Activated CD8-positive, alpha-beta memory T cell treated with anti-CD3 and anti-CD28 coated beads for 4 hours (primary cell): ENCODE measurements at regions not wholly inside any gene's neighbourhood (a gene's known extent, or its start where the extent isn't known, plus 50 kb on each side); places are given as distances from the start of the nearest gene placed in this dataset.

Experiments used
- DNase-seq, 2 donors: peaks; one replicate each; pipeline ENCODE4 v3.0.0-alpha.2; 2020; ENCODE audit warnings: low read depth in 2 of 2

DNA sequence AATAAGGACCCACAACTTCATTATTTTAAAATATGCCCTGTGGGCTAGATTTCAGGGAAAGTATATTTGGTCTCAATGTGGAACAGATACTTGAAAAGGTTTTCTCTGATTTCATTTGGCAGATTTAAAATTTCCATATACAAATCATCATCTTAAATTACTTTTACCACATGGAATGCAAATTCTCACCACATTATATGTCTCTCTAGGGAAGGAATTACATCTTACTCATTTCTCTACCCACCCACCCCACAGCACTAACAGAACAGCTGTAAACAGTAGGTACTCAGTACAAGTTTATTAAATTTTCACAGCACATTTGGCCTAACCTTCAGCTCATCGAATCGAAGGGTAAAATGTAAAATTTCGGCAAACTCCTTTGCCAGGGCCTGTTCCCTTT is 104.0 kb downstream of the CYRIA start:
- no peak for DNase-seq

DNA sequence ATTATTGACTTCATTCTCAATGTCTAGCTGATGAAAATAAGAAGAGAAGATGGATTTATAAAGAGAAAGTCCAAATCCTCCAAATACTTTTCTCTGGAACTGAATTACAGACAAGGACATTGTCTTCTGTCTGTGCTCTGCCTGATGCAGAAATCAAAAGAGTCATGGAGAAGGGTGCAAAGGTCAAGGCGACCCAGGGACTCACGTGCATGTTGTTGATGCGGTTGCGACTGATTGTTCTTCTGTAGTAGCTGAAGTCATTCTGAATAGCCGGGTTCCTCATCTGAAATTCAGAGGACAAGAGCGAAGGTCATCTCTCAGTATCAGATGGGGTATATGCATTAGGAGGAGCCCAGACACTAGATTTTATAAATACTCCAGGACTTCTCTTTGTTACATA is 104.4 kb downstream of the CYRIA start:
- DNase-seq = no peak

GRCh38 chr2:16559278-16560067 is 106.2 kb downstream of the CYRIA start:
- no peak for DNase-seq

- DNase-seq = no peak
Measured at GRCh38 chr2:16554060-16554583, 111.5 kb downstream of the CYRIA start.

- no peak for DNase-seq
Measured at GRCh38 chr2:16553226-16553625, 112.4 kb downstream of the CYRIA start.

DNA sequence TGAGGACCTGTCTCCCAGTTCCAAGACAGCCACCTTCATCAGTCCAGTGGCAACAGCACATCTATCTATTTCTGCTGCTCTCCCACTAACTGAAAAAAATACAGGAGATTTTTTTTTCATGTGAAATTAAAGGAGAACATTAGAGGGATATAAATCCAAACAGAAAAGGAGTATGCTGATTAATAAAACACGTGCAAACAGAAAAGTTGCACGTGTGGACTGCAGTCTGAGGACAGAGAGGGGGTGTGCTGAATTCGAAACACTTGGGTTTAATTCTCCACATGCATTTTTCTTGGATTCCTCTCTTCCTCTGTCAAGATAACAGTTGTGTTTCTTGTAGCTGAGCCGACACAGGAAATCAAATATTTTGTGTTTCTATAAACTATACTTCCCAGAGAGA is 113.4 kb downstream of the CYRIA start:
- no peak for DNase-seq

GRCh38 chr2:16548036-16548435 is 117.6 kb downstream of the CYRIA start:
- DNase-seq = no peak

DNA sequence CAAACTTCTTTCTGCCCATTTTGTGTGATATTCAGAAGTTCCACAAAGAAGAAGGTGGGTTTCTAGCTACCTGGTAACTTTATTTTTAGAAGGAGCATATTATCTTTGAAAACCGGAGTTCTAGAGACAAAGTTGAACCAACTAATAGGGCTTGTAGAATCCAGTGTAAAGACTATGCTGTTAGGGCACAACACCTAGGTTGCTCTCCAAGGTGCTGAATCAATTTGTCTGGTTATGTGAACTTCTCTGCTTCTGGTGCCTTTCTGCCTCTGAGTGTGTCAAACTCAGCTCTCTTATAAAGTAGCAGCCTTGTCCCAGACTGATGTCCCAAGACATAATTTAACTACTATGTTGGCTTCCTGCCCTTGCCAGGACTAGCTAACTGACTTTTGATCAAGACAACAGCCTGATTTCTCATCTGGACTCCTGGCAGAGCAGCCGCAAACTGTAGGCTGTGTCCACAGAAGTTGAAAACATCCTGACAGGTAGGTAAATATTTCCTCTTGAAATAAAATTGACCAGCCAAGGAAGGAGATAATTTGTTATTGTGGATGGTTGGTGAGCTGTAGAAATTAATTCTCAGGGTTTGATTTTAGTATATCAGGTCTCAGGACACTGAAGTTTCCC is 119.4 kb downstream of the CYRIA start:
- DNase-seq = no peak

- DNase-seq = no peak
Measured at GRCh38 chr2:16538707-16539106, 126.9 kb downstream of the CYRIA start.

GRCh38 chr2:16537347-16537746 is 128.3 kb downstream of the CYRIA start:
- DNase-seq = no peak

DNA sequence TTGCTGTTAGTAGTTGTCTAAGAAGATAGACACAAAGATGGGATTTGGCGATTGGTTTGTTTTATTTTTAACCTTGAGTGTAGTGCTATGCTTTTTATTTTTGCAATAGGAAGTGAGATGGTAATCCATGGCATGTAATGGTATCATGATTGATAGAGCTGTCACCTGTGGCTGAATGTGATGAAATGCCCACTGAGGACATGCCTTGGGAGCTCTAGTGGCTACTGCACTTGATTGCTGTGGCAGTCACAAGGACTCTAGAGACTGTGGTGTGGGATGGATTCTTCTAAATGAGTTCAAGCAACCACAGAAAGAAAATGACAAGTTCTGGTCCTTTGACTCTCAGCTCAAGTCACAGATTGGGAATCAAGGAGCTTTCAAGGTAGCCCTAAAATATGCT is 139.4 kb downstream of the CYRIA start:
- DNase-seq = no peak

- DNase-seq = no peak
Measured at GRCh38 chr2:16525265-16525887, 140.3 kb downstream of the CYRIA start.

DNA sequence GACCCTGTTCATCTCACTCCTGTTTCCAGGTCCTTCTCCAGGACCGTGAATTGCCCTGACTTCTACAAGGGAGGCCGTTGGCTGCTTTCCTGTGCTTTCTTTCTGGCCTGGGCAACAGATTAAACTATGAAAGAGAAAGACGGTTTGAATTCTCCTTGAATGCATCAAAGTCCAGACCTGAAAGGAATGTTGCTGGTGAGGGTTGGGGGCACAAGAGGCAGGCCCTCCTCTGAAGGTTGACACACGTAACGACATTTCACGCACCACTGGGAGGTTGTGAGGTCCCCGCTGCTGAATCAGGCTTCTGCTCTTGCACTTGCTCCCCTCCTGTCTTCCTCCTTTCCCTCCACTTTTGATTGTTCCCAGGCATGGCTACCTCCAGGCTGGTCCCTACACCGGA is 141.9 kb downstream of the CYRIA start:
- no peak for DNase-seq

DNA sequence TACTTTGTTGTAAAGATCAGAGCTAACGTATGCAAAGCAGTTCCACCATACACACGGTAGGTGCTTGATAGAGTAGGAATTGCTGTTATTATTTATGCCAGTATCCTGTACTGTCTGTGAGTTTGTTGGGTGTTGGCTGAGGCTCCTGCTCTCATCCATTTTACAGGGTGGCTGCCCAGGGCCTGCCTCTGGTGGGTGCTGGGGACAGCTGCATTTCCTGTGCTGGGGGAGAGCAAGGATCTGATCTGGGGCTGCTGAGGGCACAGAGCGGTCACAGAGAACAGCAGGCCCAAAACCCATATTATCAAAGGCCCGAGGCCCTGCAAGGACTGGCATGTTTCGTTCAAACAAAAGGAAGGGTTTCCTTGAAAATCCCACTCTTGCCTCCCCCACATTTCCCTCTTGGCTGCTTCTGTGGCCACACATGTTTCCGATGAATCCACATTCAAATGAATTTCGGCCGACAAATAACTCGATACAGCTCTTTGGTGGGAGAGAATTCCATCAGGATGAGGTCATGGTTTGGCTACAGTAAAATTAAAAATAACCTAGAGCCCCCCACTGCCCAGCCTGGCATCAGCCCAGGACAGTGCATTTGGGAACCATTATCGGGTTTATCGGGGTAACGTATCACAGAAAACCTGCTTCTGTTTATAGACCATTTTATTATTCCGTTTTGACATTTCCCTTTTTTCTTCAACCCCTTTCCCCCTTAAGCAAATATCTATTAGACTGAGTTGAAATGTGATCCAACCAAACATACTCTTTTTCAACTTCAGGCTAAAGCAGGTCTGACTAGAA is 143.4 kb downstream of the CYRIA start:
- DNase-seq = no peak

- no peak for DNase-seq
Measured at GRCh38 chr2:16520891-16521290, 144.7 kb downstream of the CYRIA start.

GRCh38 chr2:16515696-16516095 is 149.9 kb downstream of the CYRIA start:
- DNase-seq = no peak

GRCh38 chr2:16513626-16514025 is 152.0 kb downstream of the CYRIA start:
- no peak for DNase-seq

GRCh38 chr2:16511041-16511440 is 154.6 kb downstream of the CYRIA start:
- no peak for DNase-seq

- no peak for DNase-seq
Measured at GRCh38 chr2:16509042-16509441, 156.6 kb downstream of the CYRIA start.

GRCh38 chr2:16508490-16508851 is 157.2 kb downstream of the CYRIA start:
- DNase-seq = no peak

DNA sequence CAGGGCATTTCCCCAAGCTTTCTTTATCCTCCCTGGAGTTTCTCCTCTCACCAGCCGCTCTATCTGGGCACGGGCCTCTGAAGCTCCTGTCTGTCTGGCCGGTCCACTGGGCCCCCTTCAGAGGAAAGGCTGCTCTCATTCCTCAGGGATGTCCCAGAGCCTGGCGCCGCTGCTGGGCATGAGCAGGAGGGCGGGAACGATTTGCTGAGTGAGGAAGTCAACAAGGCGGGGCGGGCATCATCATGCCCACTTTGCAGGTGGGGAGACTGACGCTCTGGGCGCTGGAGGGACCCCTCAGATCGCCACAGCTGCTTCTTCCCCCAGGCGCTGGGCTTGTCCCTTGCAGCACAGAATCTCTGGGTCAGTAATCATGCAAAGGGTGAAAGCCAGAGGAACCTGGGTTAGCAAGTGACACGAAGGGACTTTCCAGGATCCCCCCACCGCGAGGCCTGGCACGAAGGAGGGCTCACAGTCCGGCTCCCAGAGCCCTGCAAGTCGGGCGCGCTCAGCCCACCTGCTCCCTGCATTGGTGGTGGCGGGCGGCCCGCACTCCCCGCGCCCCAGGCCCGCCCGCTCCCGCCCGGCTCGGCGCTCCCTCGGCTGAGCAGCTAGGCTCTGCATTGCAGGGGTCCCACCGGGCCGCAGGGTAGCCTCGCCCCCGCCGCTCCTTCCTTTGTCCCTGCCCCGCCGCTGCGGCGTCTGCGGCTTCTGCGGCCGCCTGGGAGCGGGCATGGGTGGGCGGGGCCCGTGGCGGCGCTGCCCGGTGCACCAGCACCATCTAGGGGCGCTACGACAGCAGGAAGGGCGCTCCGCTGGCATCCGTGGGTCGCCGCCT is 157.8 kb downstream of the CYRIA start:
- no peak for DNase-seq
